ENCODE measurements at regions not wholly inside any gene's neighbourhood (a gene's known extent, or its start where the extent isn't known, plus 50 kb on each side); places are given as distances from the start of the nearest gene placed in this dataset.

- TF ChIP-seq GATA3 (IDR thresholded peaks at IDR 0.05; ENCODE audit: low read depth, low read length): no peak
- no peak for TF ChIP-seq GATA2 (IDR thresholded peaks at IDR 0.05; ENCODE audit: low read depth, low read length)
These were observed 59.0 kb upstream of the SMAD6 start for GRCh38 chr15:66643033-66643432.

All from SH-SY5Y (cell line).